ENCODE measurements at regions not wholly inside any gene's neighbourhood (a gene's known extent, or its start where the extent isn't known, plus 50 kb on each side); places are given as distances from the start of the nearest gene placed in this dataset.
"Not testable (repeated sequence)": the region's sequence is repeated elsewhere in the genome, so short reads cannot be mapped to it uniquely, and the experiment has no call there.

GRCh38 chr12:97616946-97617345 is 154.3 kb downstream of the RMST start:
- no peak for ATAC-seq

DNA sequence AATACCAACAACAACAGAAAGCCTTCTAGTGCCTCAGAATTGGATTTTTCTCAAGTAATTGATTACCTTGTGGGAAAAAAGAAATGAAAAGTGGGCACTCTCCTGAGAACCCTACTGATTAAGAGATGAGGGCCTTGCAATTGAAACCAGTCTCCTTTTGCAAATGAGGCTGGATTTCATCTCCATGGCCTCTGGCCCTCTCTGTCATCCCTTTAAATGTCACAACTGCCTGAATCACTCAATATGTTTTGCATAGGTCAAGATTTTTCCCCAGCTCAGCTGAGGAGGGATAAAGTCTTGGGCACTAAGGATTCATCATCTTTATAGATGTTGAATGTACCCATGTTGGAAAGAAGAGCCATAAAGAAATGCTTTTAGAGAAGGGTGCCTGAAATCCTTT is 166.4 kb downstream of the RMST start:
- no peak for DNase-seq (ENCODE audit: low spot score)
- no peak for ATAC-seq

More at GRCh38 chr12:97616946-97617345, 154.3 kb downstream of the RMST start:
- DNase-seq (ENCODE audit: low spot score) = no peak

DNA sequence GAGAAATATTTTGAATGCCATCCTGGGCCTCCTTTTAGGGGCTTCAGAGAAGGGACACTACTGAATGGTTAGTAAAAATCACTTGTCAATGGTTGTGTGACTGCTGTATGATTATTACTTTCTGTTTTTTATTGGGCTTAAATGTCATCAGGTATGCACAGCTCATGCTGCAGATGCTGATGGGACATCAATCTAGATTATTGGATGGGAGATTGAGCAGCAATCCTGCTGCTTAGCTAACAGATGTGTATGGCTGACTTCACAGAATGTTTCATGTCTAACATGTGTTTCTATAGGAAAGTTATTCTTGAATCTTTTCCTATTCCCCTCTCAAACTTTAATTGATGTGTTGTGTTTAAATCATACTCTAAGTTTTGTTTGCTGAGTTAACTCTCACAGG is 166.8 kb downstream of the RMST start:
- ATAC-seq (no peak), DNase-seq (ENCODE audit: low spot score) (no peak)

DNA sequence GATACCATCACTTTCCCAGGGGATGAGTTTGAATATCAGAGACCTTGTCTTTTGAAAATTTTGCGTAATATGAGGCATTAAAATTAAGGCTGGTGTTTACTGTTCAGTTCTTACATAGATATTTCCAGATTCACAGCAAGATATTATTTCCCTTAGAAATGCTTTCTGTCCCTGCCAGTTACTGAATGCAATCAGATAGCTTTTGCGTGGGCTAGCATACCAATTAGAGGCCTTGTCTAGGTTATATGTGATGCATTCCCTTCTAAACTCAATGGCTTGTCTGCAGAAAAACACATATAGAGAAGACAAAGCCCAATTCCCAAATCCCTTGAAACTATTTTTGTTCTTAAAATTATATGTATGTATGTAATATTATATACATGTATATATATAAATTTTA is 167.8 kb downstream of the RMST start:
- ATAC-seq = no peak
- DNase-seq (ENCODE audit: low spot score) = no peak

- no peak for DNase-seq (ENCODE audit: low spot score)
- no peak for ATAC-seq
Measured at GRCh38 chr12:97630875-97631274, 168.3 kb downstream of the RMST start.

GRCh38 chr12:97637770-97638169 is 175.2 kb downstream of the RMST start:
- no peak for ATAC-seq
- DNase-seq (ENCODE audit: low spot score) = no peak

- ATAC-seq (no peak), DNase-seq (ENCODE audit: low spot score) (no peak)
Measured at GRCh38 chr12:97638739-97639138, 176.1 kb downstream of the RMST start.

DNA sequence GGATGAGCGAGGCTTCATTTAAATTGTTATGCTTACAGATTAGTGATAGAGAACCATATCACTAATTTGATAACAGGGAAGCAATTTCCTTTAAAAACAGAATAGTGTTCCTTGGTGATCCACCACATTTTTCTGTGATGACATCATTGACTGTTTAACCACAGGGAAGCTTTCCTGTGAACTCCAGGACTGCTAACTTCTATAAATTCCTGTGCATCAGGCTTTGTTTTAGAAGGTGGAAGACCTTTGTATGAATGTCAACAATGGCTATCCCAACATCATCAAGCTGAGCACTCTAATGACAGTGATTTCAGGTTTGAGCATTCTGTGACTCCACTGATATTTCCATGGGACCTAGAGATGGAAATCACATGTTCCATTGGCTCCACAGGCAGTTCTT is 177.1 kb downstream of the RMST start:
- DNase-seq (ENCODE audit: low spot score) (no peak), ATAC-seq (no peak)

- DNase-seq (ENCODE audit: low spot score) = no peak
- ATAC-seq = no peak
Measured at GRCh38 chr12:97640826-97641225, 178.2 kb downstream of the RMST start.

DNA sequence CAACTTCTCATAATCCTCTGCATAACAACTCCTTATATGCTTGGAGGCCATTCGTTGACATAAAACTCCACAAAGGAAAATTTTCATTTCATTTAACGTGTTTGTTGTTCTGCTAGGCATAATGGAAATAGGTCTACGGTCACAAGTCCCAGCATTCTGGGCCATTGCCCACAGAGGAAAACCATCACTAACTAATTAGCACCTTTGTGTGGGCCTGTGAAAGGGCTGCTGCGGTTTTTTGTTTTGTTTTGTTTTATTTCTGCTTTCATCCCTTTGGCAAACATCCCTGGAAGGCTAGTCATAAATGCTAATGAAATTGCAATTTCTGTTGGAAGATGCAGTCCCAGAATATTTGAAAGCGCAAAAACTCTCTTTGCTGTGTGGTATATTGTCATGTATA is 180.3 kb downstream of the RMST start:
- ATAC-seq = no peak

GRCh38 chr12:97643924-97644323 is 181.3 kb downstream of the RMST start:
- ATAC-seq = no peak
- DNase-seq (ENCODE audit: low spot score) = no peak

More for the DNA sequence above, 180.3 kb downstream of the RMST start:
- no peak for DNase-seq (ENCODE audit: low spot score)

- ATAC-seq (no peak), DNase-seq (ENCODE audit: low spot score) (no peak)
Measured at GRCh38 chr12:97645726-97646125, 183.1 kb downstream of the RMST start.

GRCh38 chr12:97647142-97647541 is 184.5 kb downstream of the RMST start:
- ATAC-seq = no peak
- DNase-seq (ENCODE audit: low spot score) = no peak

DNA sequence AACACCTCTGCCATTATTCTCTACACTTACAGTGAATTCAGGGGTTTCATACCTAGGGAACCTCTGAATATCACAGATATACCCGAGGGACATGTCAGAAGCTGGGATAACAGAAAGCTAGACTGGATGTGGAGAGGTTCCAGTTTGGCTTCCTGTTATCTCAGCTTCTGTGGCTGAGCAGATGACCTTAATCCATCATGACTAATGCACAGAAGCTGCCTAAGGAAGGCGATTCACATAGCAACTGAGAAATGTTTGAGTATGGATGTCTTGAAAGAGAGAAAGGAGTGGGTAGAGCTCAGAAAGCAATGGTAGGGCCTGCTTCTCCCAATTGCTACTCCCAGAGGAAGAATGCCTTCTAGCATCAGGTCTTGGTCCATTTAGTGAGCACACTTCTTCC is 187.6 kb downstream of the RMST start:
- ATAC-seq (no peak), DNase-seq (ENCODE audit: low spot score) (no peak)

GRCh38 chr12:97656548-97656947 is 193.9 kb downstream of the RMST start:
- not testable (repeated sequence) for DNase-seq (ENCODE audit: low spot score); ATAC-seq

- DNase-seq (ENCODE audit: low spot score) (no peak), ATAC-seq (no peak)
Measured at GRCh38 chr12:97659117-97659880, 196.7 kb downstream of the RMST start.

DNA sequence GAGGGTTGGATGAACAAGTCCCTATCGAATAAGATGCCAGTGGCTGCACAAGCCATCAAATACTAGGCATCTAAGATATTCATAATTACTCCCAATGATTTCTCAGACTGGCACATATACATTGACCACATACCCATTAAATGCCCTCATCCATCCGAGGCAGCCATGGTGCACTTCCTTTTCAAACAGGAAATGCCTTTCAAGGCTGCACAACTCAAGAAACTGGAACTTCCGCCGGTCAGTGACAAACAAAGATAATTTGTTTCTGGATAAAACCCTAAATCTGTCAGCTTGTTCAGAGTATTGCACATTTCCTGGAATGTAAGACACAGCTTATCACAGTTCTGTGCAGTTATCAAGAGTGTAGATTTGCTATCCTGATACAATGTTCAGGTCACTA is 203.7 kb downstream of the RMST start:
- ATAC-seq (no peak), DNase-seq (ENCODE audit: low spot score) (no peak)

DNA sequence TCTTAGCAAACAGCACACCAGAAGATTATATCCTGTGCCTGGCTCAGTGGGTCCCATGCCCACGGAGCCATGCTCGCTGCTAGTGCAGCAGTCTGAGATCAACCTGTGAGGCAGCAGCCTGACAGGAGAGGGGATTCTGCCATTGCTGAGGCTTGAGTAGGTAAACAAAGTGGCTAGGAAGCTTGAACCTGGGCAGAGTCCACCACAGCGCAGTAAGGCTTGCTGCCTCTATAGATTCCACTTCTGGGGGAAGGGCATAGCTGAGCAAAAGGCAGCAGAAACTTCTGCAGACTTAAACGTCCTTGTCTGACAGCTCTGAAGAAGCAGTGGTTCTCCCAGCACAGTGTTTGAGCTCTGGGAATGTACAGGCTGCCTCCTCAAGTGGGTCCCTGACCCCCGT is 210.3 kb downstream of the RMST start:
- ATAC-seq (no peak), DNase-seq (ENCODE audit: low spot score) (no peak)

DNA sequence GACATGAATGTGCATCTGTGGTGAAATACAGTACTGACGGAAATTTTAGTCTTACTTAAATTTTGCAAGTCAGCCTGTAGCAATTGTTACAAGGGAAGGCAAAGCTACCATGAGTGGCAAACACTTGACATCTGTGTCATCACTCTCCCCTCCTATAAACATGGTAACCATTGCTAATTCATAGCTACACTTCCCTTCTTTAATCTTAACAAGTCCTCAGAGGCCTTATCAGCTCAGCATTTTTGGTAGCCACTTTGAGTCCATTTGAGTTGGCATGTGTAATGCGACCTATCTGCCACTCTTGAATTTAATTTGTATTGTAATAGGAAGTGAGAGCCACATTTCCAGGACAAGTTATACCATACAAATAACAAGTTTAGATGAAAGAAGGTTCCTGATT is 218.1 kb downstream of the RMST start:
- ATAC-seq = no peak
- DNase-seq (ENCODE audit: low spot score) = no peak

DNA sequence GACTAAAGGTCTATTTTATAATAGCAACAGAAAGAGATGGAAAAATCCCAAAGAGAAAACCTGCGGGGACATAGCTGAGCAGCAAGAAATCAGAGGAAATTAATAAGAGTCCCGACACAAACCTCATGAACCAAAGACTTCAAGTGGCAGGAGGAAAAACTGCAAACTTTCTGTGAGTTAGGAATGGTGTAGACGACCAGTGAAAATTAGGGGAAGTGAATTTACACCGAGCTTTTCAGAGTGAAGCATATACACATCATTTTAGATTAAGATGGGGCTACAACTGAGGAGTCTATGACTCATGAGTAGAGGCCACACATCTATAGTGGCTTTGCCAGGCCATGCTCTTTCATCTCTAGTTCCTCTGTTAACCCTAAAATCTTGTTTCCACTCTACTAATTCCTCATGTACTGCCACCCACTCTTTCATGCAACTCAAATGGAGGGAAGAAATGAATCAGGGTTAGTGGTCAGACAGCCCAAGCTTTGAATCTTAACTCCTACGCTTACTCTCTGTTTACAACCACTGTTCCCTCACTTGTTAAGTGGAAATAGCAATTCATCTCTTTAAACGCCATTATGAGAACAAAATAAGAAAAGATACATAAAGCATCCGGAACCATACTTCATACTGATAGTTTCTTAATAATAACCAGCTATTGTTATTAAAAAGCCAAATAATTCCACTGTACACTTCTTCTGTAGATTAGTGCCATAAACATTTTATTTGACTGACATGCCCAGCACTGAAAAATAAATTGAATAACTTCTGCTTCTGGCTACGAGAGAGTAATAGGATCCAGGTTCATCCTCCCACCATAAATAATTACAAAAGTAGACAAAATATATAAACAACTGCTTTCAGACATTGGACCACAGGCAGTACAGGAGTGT is 219.3 kb downstream of the RMST start:
- no peak for ATAC-seq
- no peak for DNase-seq (ENCODE audit: low spot score)

GRCh38 chr12:97685360-97685759 is 222.8 kb downstream of the RMST start:
- DNase-seq (ENCODE audit: low spot score) (no peak), ATAC-seq (no peak)

- ATAC-seq = no peak
- no peak for DNase-seq (ENCODE audit: low spot score)
Measured at GRCh38 chr12:97701901-97702300, 239.3 kb downstream of the RMST start.
